Keratinocyte (primary cell): ENCODE measurements at regions not wholly inside any gene's neighbourhood (a gene's known extent, or its start where the extent isn't known, plus 50 kb on each side); places are given as distances from the start of the nearest gene placed in this dataset.

Experiments
- DNase-seq: peaks from one replicate; pipeline ENCODE4 v3.0.0-alpha.2; 2011; ENCODE audit warnings: low read depth, missing footprints, low spot score
- FAIRE-seq: peaks from 2 replicates; lab custom pipeline; 2011; peaks lifted over from hg19 to GRCh38; lab: Jason Lieb, UNC
- H2AFZ ChIP-seq: 2 replicates; pipeline ENCODE4 v1.6.0; 2012; ENCODE audit warnings: low read length, control low read depth, inconsistent platforms; ENCODE audit not compliant: control insufficient read depth
- H3K27ac ChIP-seq: 2 replicates; pipeline ENCODE4 v1.5.1; 2011; ENCODE audit warnings: low read length; ENCODE audit not compliant: control insufficient read depth, insufficient read depth
- H3K27me3 ChIP-seq: 3 replicates; pipeline ENCODE4 v1.6.0; 2011; ENCODE audit warnings: low read length; ENCODE audit not compliant: control insufficient read depth, insufficient read depth; ENCODE audit errors: extremely low read depth
- H3K36me3 ChIP-seq, 2 experiments: 2 replicates in 1 of 2; 3 replicates in 1 of 2; pipeline ENCODE4 v1.5.1; 2011; ENCODE audit warnings: low read length in 2 of 2, mild to moderate bottlenecking in 1 of 2; ENCODE audit not compliant: control insufficient read depth in 2 of 2, insufficient read depth in 2 of 2; ENCODE audit errors: extremely low read depth in 1 of 2
- H3K4me1 ChIP-seq: 3 replicates; pipeline ENCODE4 v1.5.1; 2011; ENCODE audit warnings: low read length; ENCODE audit not compliant: control insufficient read depth, insufficient read depth; ENCODE audit errors: extremely low read depth
- H3K4me2 ChIP-seq: 3 replicates; pipeline ENCODE4 v1.6.0; 2011; ENCODE audit warnings: low read depth, low read length; ENCODE audit not compliant: control insufficient read depth, insufficient read depth; ENCODE audit errors: extremely low read depth
- H3K4me3 ChIP-seq, 3 experiments: fragments of 200-600 bp in 1 of 3; sonication (generic) in 1 of 3; 2 replicates in 2 of 3; 3 replicates in 1 of 3; pipeline ENCODE4 v1.5.1; 2011 to 2016; ENCODE audit warnings: low read length in 3 of 3, mild to moderate bottlenecking in 3 of 3, control low read depth in 2 of 3, inconsistent platforms in 1 of 3, low read depth in 1 of 3, mixed read lengths in 1 of 3, mixed run types in 1 of 3, moderate library complexity in 1 of 3; ENCODE audit not compliant: control insufficient read depth in 2 of 3, insufficient read depth in 2 of 3; ENCODE audit errors: extremely low read depth in 1 of 3
- H3K79me2 ChIP-seq: 2 replicates; pipeline ENCODE4 v1.6.0; 2012; ENCODE audit warnings: low read length; ENCODE audit not compliant: control insufficient read depth, insufficient read depth
- H3K9ac ChIP-seq: 3 replicates; pipeline ENCODE4 v1.6.0; 2011; ENCODE audit warnings: low read length; ENCODE audit not compliant: control insufficient read depth, insufficient read depth; ENCODE audit errors: extremely low read depth
- H3K9me1 ChIP-seq: 3 replicates; pipeline ENCODE4 v1.6.0; 2011; ENCODE audit warnings: low read length; ENCODE audit not compliant: control insufficient read depth, insufficient read depth; ENCODE audit errors: extremely low read depth
- H3K9me3 ChIP-seq: 2 replicates; pipeline ENCODE4 v1.5.1; 2012; ENCODE audit warnings: low read depth, low read length; ENCODE audit not compliant: control insufficient read depth
- H4K20me1 ChIP-seq: 3 replicates; pipeline ENCODE4 v1.6.0; 2011; ENCODE audit warnings: low read length; ENCODE audit not compliant: control insufficient read depth, insufficient read depth; ENCODE audit errors: extremely low read depth
- CTCF ChIP-seq, 3 experiments: IDR thresholded peaks in 1 of 3; conservative IDR thresholded peaks in 1 of 3; optimal IDR thresholded peaks in 1 of 3; 2 replicates in 2 of 3; 3 replicates in 1 of 3; pipeline versions ENCODE3 to v1.5.1; 2011; ENCODE audit warnings: low read length in 3 of 3, mild to moderate bottlenecking in 3 of 3, moderate library complexity in 2 of 3, control low read depth in 1 of 3, inconsistent platforms in 1 of 3; ENCODE audit not compliant: insufficient read depth in 2 of 3; ENCODE audit errors: extremely low read depth in 1 of 3
- EZH2 ChIP-seq: IDR thresholded peaks from one replicate; pipeline ENCODE4 v1.6.1; 2012; ENCODE audit warnings: inconsistent platforms, mild to moderate bottlenecking, low read length, moderate library complexity
- dilution Hi-C: fragments of 300-500 bp; cut with MboI; formaldehyde crosslinking; loops from one replicate; pipeline ENCODE4 v1.7.0; 2020; ENCODE audit warnings: low sequenced_read_pairs; ENCODE audit not compliant: extremely low pct_ligation_motif_present

GRCh38 chr18:34981487-34981886 lies 59.7 kb upstream of the MAPRE2 start:
- no peak overlapping the region for H3K4me2 ChIP-seq
- H4K20me1 ChIP-seq: no peaks in the 10 kb centered on the region
- dilution Hi-C loops: no loop called here
- H3K9me3 ChIP-seq: no peaks in the 10 kb centered on the region
- DNase-seq (no peak), FAIRE-seq (no peak)
- H3K36me3 ChIP-seq: no peaks in the 10 kb centered on the region
- H2AFZ ChIP-seq: no peak overlapping the region
- H3K79me2 ChIP-seq: no peaks in the 10 kb centered on the region
- H3K27ac ChIP-seq: no peak overlapping the region
- no peak overlapping the region for H3K9ac ChIP-seq
- TF ChIP-seq EZH2: no peak
- no peak for TF ChIP-seq CTCF (optimal IDR thresholded peaks at IDR 0.05 in 1 of 3, IDR thresholded peaks at IDR 0.05 in 1 of 3, conservative IDR thresholded peaks at IDR 0.05 in 1 of 3; ENCODE audit: extremely low read depth in 1 of 3, insufficient read depth in 2 of 3, low read length in 3 of 3)
- H3K27me3 ChIP-seq: peaks cover 18% of the 10 kb centered on the region
- no peaks in the 10 kb centered on the region for H3K9me1 ChIP-seq
- H3K4me3 ChIP-seq: no peak overlapping the region
- peaks cover 27% of the 10 kb centered on the region for H3K4me1 ChIP-seq

GRCh38 chr18:34985963-34986362 lies 55.2 kb upstream of the MAPRE2 start:
- Histone ChIP-seq H3K9me1 (no peaks in the 10 kb centered on the region), H3K27ac (no peak overlapping the region), H3K4me2 (no peak overlapping the region), H3K4me1 (peaks cover 8% of the 10 kb centered on the region), H3K4me3 (no peak overlapping the region), H3K36me3 (no peaks in the 10 kb centered on the region), H3K9me3 (no peaks in the 10 kb centered on the region), H3K27me3 (no peaks in the 10 kb centered on the region), H3K9ac (no peak overlapping the region), H3K79me2 (no peaks in the 10 kb centered on the region), H2AFZ (no peak overlapping the region), H4K20me1 (no peaks in the 10 kb centered on the region)
- no peak for DNase-seq
- dilution Hi-C loops: no loop called here
- no peak for TF ChIP-seq CTCF (optimal IDR thresholded peaks at IDR 0.05 in 1 of 3, IDR thresholded peaks at IDR 0.05 in 1 of 3, conservative IDR thresholded peaks at IDR 0.05 in 1 of 3; ENCODE audit: extremely low read depth in 1 of 3, insufficient read depth in 2 of 3, low read length in 3 of 3)
- TF ChIP-seq EZH2: no peak
- no peak for FAIRE-seq
